ENCODE measurements at regions not wholly inside any gene's neighbourhood (a gene's known extent, or its start where the extent isn't known, plus 50 kb on each side); places are given as distances from the start of the nearest gene placed in this dataset.

DNA sequence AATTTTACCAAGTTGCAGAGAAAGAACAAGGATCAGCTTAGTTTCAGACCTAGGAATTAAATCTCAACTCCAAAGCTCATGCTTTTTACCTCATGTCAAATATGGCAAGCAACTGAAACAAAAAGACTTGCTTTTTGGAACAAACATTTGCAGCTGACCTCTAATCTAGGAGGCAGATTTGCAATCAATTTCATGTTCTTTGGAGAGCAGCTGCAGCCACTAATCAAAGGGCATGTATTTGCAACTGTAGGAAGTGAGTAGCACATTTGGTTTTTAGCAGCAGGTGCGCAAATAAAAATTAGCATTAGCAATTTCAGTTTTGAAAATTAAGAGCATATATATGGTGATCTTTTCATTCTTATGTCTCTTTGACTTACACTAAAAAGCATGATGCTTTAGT is 459.3 kb upstream of the SLC10A2 start:
- TF ChIP-seq CTCF (conservative IDR thresholded peaks at IDR 0.05 in 1 of 2, IDR thresholded peaks at IDR 0.05 in 1 of 2; ENCODE audit: extremely low read depth in 1 of 2, insufficient read depth in 1 of 2, low read depth in 1 of 2, low read length in 2 of 2): no peak
- no peak for TF ChIP-seq EZH2 (IDR thresholded peaks at IDR 0.05; ENCODE audit: borderline replicate concordance, low read length)

All from mammary epithelial cell (primary cell).